ENCODE measurements at regions not wholly inside any gene's neighbourhood (a gene's known extent, or its start where the extent isn't known, plus 50 kb on each side); places are given as distances from the start of the nearest gene placed in this dataset.

GRCh38 chr15:87201986-87202385 is 1054.6 kb downstream of the NTRK3 start:
- Histone ChIP-seq H3K9me3 (ENCODE audit: control insufficient read depth in 2 of 2, insufficient read depth in 1 of 2, low read depth in 1 of 2, low read length in 1 of 2) (no peaks in the 10 kb centered on the region), H3K4me1 (ENCODE audit: control insufficient read depth in 3 of 3, insufficient read depth in 2 of 3, low read depth in 1 of 3, low read length in 2 of 3) (no peaks in the 10 kb centered on the region), H3K27me3 (ENCODE audit: control insufficient read depth in 3 of 3, insufficient read depth in 3 of 3, low read length in 3 of 3) (no peaks in the 10 kb centered on the region), H3K27ac (ENCODE audit: low read depth in 1 of 3, low read length in 2 of 3) (no peak overlapping the region), H3K4me3 (ENCODE audit: low read depth in 1 of 3, low read length in 3 of 3) (no peak overlapping the region), H3K36me3 (ENCODE audit: control insufficient read depth in 3 of 3, insufficient read depth in 2 of 3, low read depth in 1 of 3, low read length in 3 of 3) (no peaks in the 10 kb centered on the region)
- DNase-seq (no peak), FAIRE-seq (no peak)
- 60 to 63% (median 60%) methylated on average over 2 of the region's 2 CpGs for WGBS, 3 donors

DNA sequence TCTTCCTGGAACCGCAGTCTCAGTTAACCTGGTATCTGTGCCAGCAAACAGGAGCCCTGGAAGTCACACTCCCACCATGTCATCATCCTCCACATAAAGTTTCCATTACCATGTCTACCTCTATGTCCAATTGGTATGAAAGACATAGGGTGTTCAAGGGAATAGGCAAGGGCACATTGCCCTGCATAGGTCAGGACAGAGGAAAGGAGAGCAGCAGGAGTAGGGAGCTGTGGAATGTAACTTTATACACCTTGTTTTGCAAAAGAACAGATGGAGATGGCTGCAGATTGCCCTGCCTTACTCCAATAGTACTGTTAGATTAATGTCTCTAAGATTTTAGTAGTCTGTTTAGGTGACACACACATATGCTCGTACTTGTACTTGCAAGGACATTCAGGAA is 1056.4 kb downstream of the NTRK3 start:
- Histone ChIP-seq H3K27me3 (ENCODE audit: control insufficient read depth in 3 of 3, insufficient read depth in 3 of 3, low read length in 3 of 3) (no peaks in the 10 kb centered on the region), H3K4me1 (ENCODE audit: control insufficient read depth in 3 of 3, insufficient read depth in 2 of 3, low read depth in 1 of 3, low read length in 2 of 3) (no peaks in the 10 kb centered on the region), H3K9me3 (ENCODE audit: control insufficient read depth in 2 of 2, insufficient read depth in 1 of 2, low read depth in 1 of 2, low read length in 1 of 2) (peaks cover 0 to 2% of the 10 kb centered on the region in 2 donors), H3K36me3 (ENCODE audit: control insufficient read depth in 3 of 3, insufficient read depth in 2 of 3, low read depth in 1 of 3, low read length in 3 of 3) (no peaks in the 10 kb centered on the region), H3K27ac (ENCODE audit: low read depth in 1 of 3, low read length in 2 of 3) (no peak overlapping the region), H3K4me3 (ENCODE audit: low read depth in 1 of 3, low read length in 3 of 3) (no peak overlapping the region)
- DNase-seq (peak in 1 of 2 donors; percentile 0), FAIRE-seq (no peak)
- 76 to 81% (median 77%) methylated on average over 2 of the region's 2 CpGs for WGBS, 3 donors

- peaks cover 0 to 2% of the 10 kb centered on the region in 2 donors for H3K9me3 ChIP-seq (ENCODE audit: control insufficient read depth in 2 of 2, insufficient read depth in 1 of 2, low read depth in 1 of 2, low read length in 1 of 2)
- no peak for FAIRE-seq
- H3K4me3 ChIP-seq (ENCODE audit: low read depth in 1 of 3, low read length in 3 of 3): no peak overlapping the region
- H3K36me3 ChIP-seq (ENCODE audit: control insufficient read depth in 3 of 3, insufficient read depth in 2 of 3, low read depth in 1 of 3, low read length in 3 of 3): no peaks in the 10 kb centered on the region
- 67 to 88% (median 78%) methylated on average over 3 of the region's 3 CpGs for whole genome bisulfite sequencing, 3 donors
- H3K4me1 ChIP-seq (ENCODE audit: control insufficient read depth in 3 of 3, insufficient read depth in 2 of 3, low read depth in 1 of 3, low read length in 2 of 3): no peaks in the 10 kb centered on the region
- no peak for DNase-seq
- no peak overlapping the region for H3K27ac ChIP-seq (ENCODE audit: low read depth in 1 of 3, low read length in 2 of 3)
- no peaks in the 10 kb centered on the region for H3K27me3 ChIP-seq (ENCODE audit: control insufficient read depth in 3 of 3, insufficient read depth in 3 of 3, low read length in 3 of 3)
These were observed 1058.6 kb downstream of the NTRK3 start for GRCh38 chr15:87197981-87198380.

GRCh38 chr15:87196498-87196897 is 1060.0 kb downstream of the NTRK3 start:
- H3K9me3 ChIP-seq (ENCODE audit: control insufficient read depth in 2 of 2, insufficient read depth in 1 of 2, low read depth in 1 of 2, low read length in 1 of 2): peaks cover 0 to 2% of the 10 kb centered on the region in 2 donors
- H3K27me3 ChIP-seq (ENCODE audit: control insufficient read depth in 3 of 3, insufficient read depth in 3 of 3, low read length in 3 of 3): no peaks in the 10 kb centered on the region
- H3K4me3 ChIP-seq (ENCODE audit: low read depth in 1 of 3, low read length in 3 of 3): no peak overlapping the region
- 79 to 88% (median 84%) methylated on average over 4 of the region's 4 CpGs for WGBS, 3 donors
- H3K27ac ChIP-seq (ENCODE audit: low read depth in 1 of 3, low read length in 2 of 3): no peak overlapping the region
- no peaks in the 10 kb centered on the region for H3K4me1 ChIP-seq (ENCODE audit: control insufficient read depth in 3 of 3, insufficient read depth in 2 of 3, low read depth in 1 of 3, low read length in 2 of 3)
- no peak for DNase-seq
- H3K36me3 ChIP-seq (ENCODE audit: control insufficient read depth in 3 of 3, insufficient read depth in 2 of 3, low read depth in 1 of 3, low read length in 3 of 3): no peaks in the 10 kb centered on the region
- FAIRE-seq: no peak

DNA sequence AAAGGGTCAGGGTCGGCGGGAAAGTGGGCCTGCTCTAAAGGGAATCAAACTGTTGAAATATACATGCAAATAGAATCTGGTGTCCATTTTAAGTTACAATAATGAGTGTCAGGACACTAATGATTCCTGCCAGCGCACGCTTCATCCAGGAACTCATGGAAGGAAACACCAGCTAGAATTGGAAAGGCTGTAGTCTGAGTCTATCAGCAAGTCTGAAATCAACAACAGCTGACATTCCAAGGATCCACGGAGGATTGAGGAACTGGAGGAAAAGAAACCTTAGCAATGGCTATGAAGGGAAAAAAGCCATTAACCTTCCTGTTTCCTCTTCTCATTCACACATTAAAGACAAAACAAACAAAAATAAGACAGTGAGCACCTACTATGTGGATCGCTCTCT is 1063.1 kb downstream of the NTRK3 start:
- H3K27me3 ChIP-seq (ENCODE audit: control insufficient read depth in 3 of 3, insufficient read depth in 3 of 3, low read length in 3 of 3): no peaks in the 10 kb centered on the region
- FAIRE-seq: no peak
- H3K36me3 ChIP-seq (ENCODE audit: control insufficient read depth in 3 of 3, insufficient read depth in 2 of 3, low read depth in 1 of 3, low read length in 3 of 3): no peaks in the 10 kb centered on the region
- no peaks in the 10 kb centered on the region for H3K4me1 ChIP-seq (ENCODE audit: control insufficient read depth in 3 of 3, insufficient read depth in 2 of 3, low read depth in 1 of 3, low read length in 2 of 3)
- peaks cover 0 to 2% of the 10 kb centered on the region in 2 donors for H3K9me3 ChIP-seq (ENCODE audit: control insufficient read depth in 2 of 2, insufficient read depth in 1 of 2, low read depth in 1 of 2, low read length in 1 of 2)
- H3K4me3 ChIP-seq (ENCODE audit: low read depth in 1 of 3, low read length in 3 of 3): no peak overlapping the region
- 68 to 93% (median 84%) methylated on average over 6 of the region's 6 CpGs for WGBS, 3 donors
- no peak for DNase-seq
- no peak overlapping the region for H3K27ac ChIP-seq (ENCODE audit: low read depth in 1 of 3, low read length in 2 of 3)

DNA sequence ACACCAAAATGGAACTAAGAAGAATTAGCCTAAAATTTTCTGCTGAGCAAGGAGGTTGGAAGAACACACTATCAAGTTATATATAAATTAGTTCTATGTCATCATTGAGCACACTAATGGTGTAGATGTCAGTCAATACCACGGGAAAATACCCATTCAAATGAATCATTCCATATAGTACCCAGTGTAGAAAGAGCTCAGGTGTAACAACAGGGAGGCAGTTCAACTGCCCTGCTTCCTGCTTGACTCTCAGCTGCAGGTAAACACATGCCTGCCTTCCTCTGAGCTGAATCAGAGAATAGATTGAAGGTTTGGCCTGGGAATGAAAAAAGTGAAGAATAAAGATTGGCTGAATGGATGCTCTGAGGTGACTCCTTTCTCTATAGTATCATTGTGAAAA is 1088.0 kb downstream of the AGBL1 start:
- H3K4me3 ChIP-seq (ENCODE audit: low read depth in 1 of 3, low read length in 3 of 3): no peak overlapping the region
- H3K27me3 ChIP-seq (ENCODE audit: control insufficient read depth in 3 of 3, insufficient read depth in 3 of 3, low read length in 3 of 3): peaks cover 0 to 2% (median 0%) of the 10 kb centered on the region in 3 donors
- H3K27ac ChIP-seq (ENCODE audit: low read depth in 1 of 3, low read length in 2 of 3): no peak overlapping the region
- FAIRE-seq (no peak), DNase-seq (no peak)
- no peaks in the 10 kb centered on the region for H3K4me1 ChIP-seq (ENCODE audit: control insufficient read depth in 3 of 3, insufficient read depth in 2 of 3, low read depth in 1 of 3, low read length in 2 of 3)
- WGBS, 3 donors: 41 to 54% (median 54%) methylated on average over 1 of the region's 1 CpG
- H3K36me3 ChIP-seq (ENCODE audit: control insufficient read depth in 3 of 3, insufficient read depth in 2 of 3, low read depth in 1 of 3, low read length in 3 of 3): no peaks in the 10 kb centered on the region
- H3K9me3 ChIP-seq (ENCODE audit: control insufficient read depth in 2 of 2, insufficient read depth in 1 of 2, low read depth in 1 of 2, low read length in 1 of 2): no peaks in the 10 kb centered on the region

DNA sequence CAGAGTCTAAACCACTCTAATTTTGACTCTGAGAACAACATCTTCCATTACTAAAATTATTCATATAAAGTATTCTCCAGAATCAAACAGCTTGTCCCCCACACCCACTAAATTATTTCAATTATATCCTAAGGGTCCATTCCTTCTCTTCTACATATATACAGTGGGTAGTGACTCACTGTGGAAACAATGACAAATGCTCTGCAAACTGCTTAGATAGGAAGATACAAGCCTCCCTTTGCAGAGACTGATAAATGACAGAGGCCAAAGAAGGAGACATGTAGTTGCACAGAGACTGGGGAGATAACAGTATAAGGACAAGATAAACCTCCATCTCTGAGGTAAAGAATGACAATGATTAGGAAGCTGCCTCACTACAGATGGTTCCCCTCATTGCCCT is 1087.4 kb downstream of the AGBL1 start:
- Histone ChIP-seq H3K4me1 (ENCODE audit: control insufficient read depth in 3 of 3, insufficient read depth in 2 of 3, low read depth in 1 of 3, low read length in 2 of 3) (no peaks in the 10 kb centered on the region), H3K4me3 (ENCODE audit: low read depth in 1 of 3, low read length in 3 of 3) (no peak overlapping the region), H3K27ac (ENCODE audit: low read depth in 1 of 3, low read length in 2 of 3) (no peak overlapping the region), H3K27me3 (ENCODE audit: control insufficient read depth in 3 of 3, insufficient read depth in 3 of 3, low read length in 3 of 3) (peaks cover 0 to 2% (median 0%) of the 10 kb centered on the region in 3 donors), H3K9me3 (ENCODE audit: control insufficient read depth in 2 of 2, insufficient read depth in 1 of 2, low read depth in 1 of 2, low read length in 1 of 2) (no peaks in the 10 kb centered on the region), H3K36me3 (ENCODE audit: control insufficient read depth in 3 of 3, insufficient read depth in 2 of 3, low read depth in 1 of 3, low read length in 3 of 3) (no peaks in the 10 kb centered on the region)
- DNase-seq: no peak
- FAIRE-seq: no peak

DNA sequence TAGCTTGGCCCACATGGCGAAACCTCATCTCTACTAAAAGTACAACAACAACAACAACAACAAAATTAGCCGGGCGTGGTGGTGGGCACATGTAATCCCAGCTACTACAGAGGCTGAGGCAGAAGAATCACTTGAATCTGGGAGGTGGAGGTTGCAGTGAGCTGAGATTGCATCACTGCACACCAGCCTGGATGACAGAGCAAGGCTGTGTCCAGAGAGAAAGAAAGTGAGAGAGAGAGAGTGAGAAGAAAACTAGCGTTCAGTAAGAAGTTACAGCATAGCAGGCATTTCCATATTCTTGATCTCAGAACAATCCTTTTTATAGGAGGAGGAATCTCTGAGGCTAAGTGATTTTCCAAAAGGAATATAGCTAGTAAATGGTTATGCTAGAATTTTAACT is 1076.1 kb downstream of the AGBL1 start:
- Histone ChIP-seq H3K27ac (ENCODE audit: low read depth in 1 of 3, low read length in 2 of 3) (no peak overlapping the region), H3K36me3 (ENCODE audit: control insufficient read depth in 3 of 3, insufficient read depth in 2 of 3, low read depth in 1 of 3, low read length in 3 of 3) (no peaks in the 10 kb centered on the region), H3K9me3 (ENCODE audit: control insufficient read depth in 2 of 2, insufficient read depth in 1 of 2, low read depth in 1 of 2, low read length in 1 of 2) (peaks cover 0 to 2% of the 10 kb centered on the region in 2 donors), H3K27me3 (ENCODE audit: control insufficient read depth in 3 of 3, insufficient read depth in 3 of 3, low read length in 3 of 3) (no peaks in the 10 kb centered on the region), H3K4me3 (ENCODE audit: low read depth in 1 of 3, low read length in 3 of 3) (no peak overlapping the region), H3K4me1 (ENCODE audit: control insufficient read depth in 3 of 3, insufficient read depth in 2 of 3, low read depth in 1 of 3, low read length in 2 of 3) (no peaks in the 10 kb centered on the region)
- FAIRE-seq: no peak
- WGBS, 3 donors: 75 to 83% (median 78%) methylated on average over 4 of the region's 4 CpGs
- no peak for DNase-seq

DNA sequence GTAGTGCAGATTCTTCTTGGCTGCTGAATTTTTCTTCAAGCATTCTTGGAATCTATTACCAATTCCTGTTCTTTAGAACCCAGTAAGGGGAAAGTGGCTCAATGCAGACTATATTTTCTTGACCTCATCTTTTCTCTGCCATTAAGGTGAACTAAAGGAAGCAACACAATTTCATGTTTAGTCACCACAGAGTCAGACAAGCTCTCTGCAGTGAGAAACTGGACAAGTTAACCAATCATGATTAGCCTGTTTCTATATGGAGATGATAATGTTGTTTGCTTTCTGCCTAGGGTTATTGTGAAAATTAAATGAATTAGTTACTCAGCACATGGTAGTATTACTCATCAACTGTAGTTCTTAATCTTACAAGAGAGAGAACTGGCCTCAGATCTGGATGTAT is 1075.1 kb downstream of the AGBL1 start:
- H3K27ac ChIP-seq (ENCODE audit: low read depth in 1 of 3, low read length in 2 of 3): no peak overlapping the region
- no peaks in the 10 kb centered on the region for H3K4me1 ChIP-seq (ENCODE audit: control insufficient read depth in 3 of 3, insufficient read depth in 2 of 3, low read depth in 1 of 3, low read length in 2 of 3)
- DNase-seq (no peak), FAIRE-seq (no peak)
- no peaks in the 10 kb centered on the region for H3K36me3 ChIP-seq (ENCODE audit: control insufficient read depth in 3 of 3, insufficient read depth in 2 of 3, low read depth in 1 of 3, low read length in 3 of 3)
- H3K9me3 ChIP-seq (ENCODE audit: control insufficient read depth in 2 of 2, insufficient read depth in 1 of 2, low read depth in 1 of 2, low read length in 1 of 2): no peaks in the 10 kb centered on the region
- H3K27me3 ChIP-seq (ENCODE audit: control insufficient read depth in 3 of 3, insufficient read depth in 3 of 3, low read length in 3 of 3): no peaks in the 10 kb centered on the region
- H3K4me3 ChIP-seq (ENCODE audit: low read depth in 1 of 3, low read length in 3 of 3): no peak overlapping the region
